ENCODE measurements at regions not wholly inside any gene's neighbourhood (a gene's known extent, or its start where the extent isn't known, plus 50 kb on each side); places are given as distances from the start of the nearest gene placed in this dataset.
A peak's percentile ranks its signal among the peaks of the same experiment; 100 is the strongest.

DNA sequence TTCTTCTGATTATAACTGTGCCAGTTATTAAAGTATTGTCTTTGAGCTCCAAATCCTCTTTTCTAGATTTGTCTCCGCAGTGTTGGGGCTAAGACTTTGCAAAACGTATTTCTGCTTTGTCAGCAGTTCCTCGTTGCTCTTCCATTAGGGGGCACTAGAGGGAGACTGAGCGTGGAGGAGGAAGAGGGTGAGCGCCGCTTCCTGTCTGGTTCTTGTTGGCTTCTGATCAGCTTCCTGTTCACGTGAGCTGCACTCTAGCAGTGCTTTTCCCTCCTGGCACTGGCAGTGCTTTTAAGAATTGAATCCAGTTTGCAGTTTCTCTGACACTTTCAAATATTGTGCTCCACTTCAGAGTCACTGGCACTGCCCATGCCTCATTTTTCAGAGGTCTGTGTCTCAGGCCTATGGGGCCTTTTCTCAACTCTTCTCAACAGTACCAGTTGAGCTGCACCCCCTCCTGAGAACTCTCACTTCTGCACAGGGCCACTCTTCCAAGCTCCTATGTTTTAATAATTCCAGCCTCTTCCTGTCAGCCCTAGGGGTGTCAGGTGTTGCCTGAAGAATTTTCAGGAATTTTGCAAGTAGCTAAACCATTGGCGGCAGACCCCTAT, 54.4 kb upstream of the LCORL start:
- DNase-seq = peak; percentile 50
- H3K56ac ChIP-seq (ENCODE audit: insufficient read length, low read depth, low read length) = no peak overlapping the region
- H3K9ac ChIP-seq (ENCODE audit: extremely low read depth, insufficient read length, low read length) = no peak overlapping the region
- Mint-ChIP-seq H3K4me1 (no peaks in the 10 kb centered on the region), H3K36me3 (ENCODE audit: insufficient read depth in 1 of 3, low read depth in 3 of 3) (no peaks in the 10 kb centered on the region; a peak in 3 of 7 replicates), H3K4me3 (no peak overlapping the region), H3K27me3 (ENCODE audit: low read depth) (peaks cover 38% of the 10 kb centered on the region), H3K9me3 (peaks cover 0 to 9% of the 10 kb centered on the region in 2 experiments; a peak in 2 of 5 replicates), H3K27ac (no peak overlapping the region)
- no peak overlapping the region for H4K5ac ChIP-seq (ENCODE audit: insufficient read length, low read depth, low read length)
- H3K4me1 ChIP-seq (ENCODE audit: insufficient read depth, low read length) = no peaks in the 10 kb centered on the region
- H3K9me3 ChIP-seq (ENCODE audit: control insufficient read depth, low read depth, low read length) = no peaks in the 10 kb centered on the region
- no peaks in the 10 kb centered on the region for H3K79me1 ChIP-seq (ENCODE audit: insufficient read depth, low read depth, low read length, poor library complexity, severe bottlenecking)
- WGBS (ENCODE audit: extremely low coverage, insufficient read length, low lambda C conversion rate) = no CpG with 5 or more reads among the region's 8 CpGs
- no peaks in the 10 kb centered on the region for H3K27me3 ChIP-seq (ENCODE audit: insufficient read depth, low read length)
- H3K4me2 ChIP-seq (ENCODE audit: insufficient read depth, insufficient read length, low read length) = no peak overlapping the region
- no peak overlapping the region for H2BK20ac ChIP-seq (ENCODE audit: low read depth, low read length, poor library complexity, severe bottlenecking)
- no peaks in the 10 kb centered on the region for H4K20me1 ChIP-seq (ENCODE audit: control insufficient read depth, insufficient read depth, insufficient read length)
- no peak overlapping the region for H3K4ac ChIP-seq (ENCODE audit: low read depth, low read length)
- H3K14ac ChIP-seq (ENCODE audit: insufficient read depth, low read length) = no peak overlapping the region
- no peaks in the 10 kb centered on the region for H3K23me2 ChIP-seq (ENCODE audit: insufficient read length, low read depth, low read length, poor library complexity, severe bottlenecking)
- H4K91ac ChIP-seq (ENCODE audit: insufficient read length, low read depth, low read length) = no peak overlapping the region
- H3K27ac ChIP-seq (ENCODE audit: insufficient read length, low read depth, low read length) = no peak overlapping the region
- H2BK120ac ChIP-seq (ENCODE audit: low read depth, low read length, poor library complexity, severe bottlenecking) = no peak overlapping the region
- H2BK12ac ChIP-seq (ENCODE audit: insufficient read length, low read depth, low read length) = no peak overlapping the region
- no peaks in the 10 kb centered on the region for H3K79me2 ChIP-seq (ENCODE audit: insufficient read depth, low read length)
- H2BK5ac ChIP-seq (ENCODE audit: insufficient read length, low read length) = no peak overlapping the region
- H2AK5ac ChIP-seq (ENCODE audit: insufficient read length, low read length) = no peak overlapping the region
- no peak overlapping the region for H3T11ph ChIP-seq (ENCODE audit: low read length)
- no peak overlapping the region for H2BK15ac ChIP-seq (ENCODE audit: low read depth, low read length)
- no peak overlapping the region for H3K18ac ChIP-seq (ENCODE audit: insufficient read length, low read depth, low read length)
- H4K8ac ChIP-seq (replicated peaks; ENCODE audit: insufficient read length, low read depth, low read length) = no peak overlapping the region
- TF ChIP-seq, protein P1, sequence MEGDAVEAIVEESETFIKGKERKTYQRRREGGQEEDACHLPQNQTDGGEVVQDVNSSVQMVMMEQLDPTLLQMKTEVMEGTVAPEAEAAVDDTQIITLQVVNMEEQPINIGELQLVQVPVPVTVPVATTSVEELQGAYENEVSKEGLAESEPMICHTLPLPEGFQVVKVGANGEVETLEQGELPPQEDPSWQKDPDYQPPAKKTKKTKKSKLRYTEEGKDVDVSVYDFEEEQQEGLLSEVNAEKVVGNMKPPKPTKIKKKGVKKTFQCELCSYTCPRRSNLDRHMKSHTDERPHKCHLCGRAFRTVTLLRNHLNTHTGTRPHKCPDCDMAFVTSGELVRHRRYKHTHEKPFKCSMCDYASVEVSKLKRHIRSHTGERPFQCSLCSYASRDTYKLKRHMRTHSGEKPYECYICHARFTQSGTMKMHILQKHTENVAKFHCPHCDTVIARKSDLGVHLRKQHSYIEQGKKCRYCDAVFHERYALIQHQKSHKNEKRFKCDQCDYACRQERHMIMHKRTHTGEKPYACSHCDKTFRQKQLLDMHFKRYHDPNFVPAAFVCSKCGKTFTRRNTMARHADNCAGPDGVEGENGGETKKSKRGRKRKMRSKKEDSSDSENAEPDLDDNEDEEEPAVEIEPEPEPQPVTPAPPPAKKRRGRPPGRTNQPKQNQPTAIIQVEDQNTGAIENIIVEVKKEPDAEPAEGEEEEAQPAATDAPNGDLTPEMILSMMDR (conservative IDR thresholded peaks at IDR 0.05) = peak; percentile 65
- no peak overlapping the region for H3K23ac ChIP-seq (ENCODE audit: insufficient read length, low read depth, low read length)
- peak overlapping the region; percentile 81 for H2AFZ ChIP-seq (ENCODE audit: low read length)
